NCI-H128 (cell line): ENCODE measurements at regions not wholly inside any gene's neighbourhood (a gene's known extent, or its start where the extent isn't known, plus 50 kb on each side); places are given as distances from the start of the nearest gene placed in this dataset.
"Not testable (repeated sequence)": the region's sequence is repeated elsewhere in the genome, so short reads cannot be mapped to it uniquely, and the experiment has no call there.

Experiments
- DNase-seq: peaks from one replicate; lab custom pipeline; 2025; ENCODE audit not compliant: unreplicated experiment; lab: John Stamatoyannopoulos, UW

- DNase-seq: no peak
Observed at GRCh38 chr3:95586754-95587153, 1227.6 kb upstream of the EPHA6 start.

- not testable (repeated sequence) for DNase-seq
Observed at GRCh38 chr3:95587641-95588040, 1226.8 kb upstream of the EPHA6 start.

DNA sequence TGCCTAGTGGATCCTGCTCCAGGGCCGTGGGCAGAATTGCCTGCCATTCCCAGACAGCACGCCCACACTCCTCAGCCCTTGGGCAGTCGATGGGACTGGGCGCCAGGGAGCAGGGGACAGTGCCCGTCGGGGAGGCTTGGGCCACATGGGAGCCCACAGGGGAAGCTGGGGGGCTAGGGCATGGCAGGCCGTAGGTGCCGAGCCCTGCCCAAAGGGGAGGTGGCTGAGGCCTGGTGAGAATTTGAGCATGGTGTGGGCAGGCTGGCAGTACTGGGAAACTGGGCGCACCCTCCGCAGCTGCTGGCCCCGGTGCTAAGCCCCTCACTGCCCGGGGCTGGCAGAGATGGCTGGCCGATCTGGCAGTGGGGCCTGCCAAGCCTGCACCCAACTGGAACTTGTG is 1225.9 kb upstream of the EPHA6 start:
- DNase-seq: no peak

DNA sequence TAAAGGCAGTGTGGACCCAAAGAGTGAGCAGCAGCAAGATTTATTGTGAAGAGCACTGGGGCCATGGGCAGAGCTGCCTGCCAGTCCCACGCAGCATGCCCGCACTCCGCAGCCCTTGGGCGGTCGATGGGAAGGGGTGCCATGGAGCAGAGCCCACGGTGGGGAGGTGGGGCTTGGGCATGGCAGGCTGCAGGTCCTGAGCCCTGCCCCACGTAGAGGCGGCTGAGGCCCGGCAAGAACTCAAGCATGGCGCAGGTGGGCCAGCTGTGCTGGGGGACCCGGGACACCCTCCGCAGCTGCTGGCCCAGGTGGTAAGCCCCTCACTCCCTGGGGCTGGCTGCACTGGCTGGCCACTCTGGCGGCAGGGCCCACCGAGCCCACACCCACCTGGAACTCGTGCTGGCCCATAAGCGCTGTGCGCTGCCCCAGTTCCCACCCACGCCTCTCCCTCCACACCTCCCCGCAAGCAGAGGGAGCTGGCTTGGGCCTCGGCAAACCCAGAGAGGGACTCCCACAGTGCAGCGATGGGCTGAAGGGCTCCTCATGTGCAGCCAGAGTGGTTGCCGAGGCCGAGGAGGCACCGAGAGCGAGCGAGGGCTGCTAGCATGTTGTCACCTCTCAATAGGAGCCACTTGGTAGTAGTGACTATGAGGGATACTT is 1218.8 kb upstream of the EPHA6 start:
- DNase-seq: no peak

- no peak for DNase-seq
Observed at GRCh38 chr3:95607926-95608325, 1206.5 kb upstream of the EPHA6 start.

GRCh38 chr3:95609411-95609810 is 1205.0 kb upstream of the EPHA6 start:
- DNase-seq: no peak

- no peak for DNase-seq
Observed at GRCh38 chr3:95612611-95613010, 1201.8 kb upstream of the EPHA6 start.

- no peak for DNase-seq
Observed at GRCh38 chr3:95613993-95614392, 1200.4 kb upstream of the EPHA6 start.

DNA sequence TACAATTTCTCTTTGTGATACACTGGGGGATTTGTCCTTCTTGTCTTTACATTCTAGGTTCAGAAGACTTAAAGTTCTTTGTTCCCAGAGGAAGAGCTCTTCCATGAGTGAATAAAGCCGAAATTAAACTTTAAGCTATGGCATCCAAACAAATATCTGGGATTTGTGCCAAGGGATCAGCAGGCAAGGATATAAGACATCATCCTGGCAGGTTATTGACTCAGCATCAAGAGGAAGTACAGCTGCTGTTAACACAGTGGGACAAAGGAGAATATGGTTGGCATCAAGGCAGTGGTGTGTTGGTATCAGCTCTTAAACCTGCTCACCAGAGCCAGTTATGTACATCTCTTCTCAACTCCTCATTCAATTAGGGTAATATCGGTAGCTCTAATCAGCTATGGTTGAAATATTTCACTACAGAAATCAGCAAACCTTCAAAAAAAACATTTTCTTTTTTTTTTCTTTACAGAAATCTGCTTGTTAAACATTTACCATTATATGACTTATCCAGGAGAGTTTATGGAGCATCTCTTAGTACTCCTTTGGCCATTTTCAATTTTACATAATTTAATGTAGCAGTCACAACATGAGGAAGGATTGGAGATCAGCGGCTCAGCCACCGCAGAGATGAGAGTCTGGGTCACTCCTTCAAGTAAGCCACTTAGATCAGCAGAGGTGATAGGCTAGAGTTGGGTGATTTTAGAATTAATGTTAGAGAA is 1198.6 kb upstream of the EPHA6 start:
- no peak for DNase-seq

- DNase-seq: no peak
Observed at GRCh38 chr3:95626107-95626506, 1188.3 kb upstream of the EPHA6 start.

DNA sequence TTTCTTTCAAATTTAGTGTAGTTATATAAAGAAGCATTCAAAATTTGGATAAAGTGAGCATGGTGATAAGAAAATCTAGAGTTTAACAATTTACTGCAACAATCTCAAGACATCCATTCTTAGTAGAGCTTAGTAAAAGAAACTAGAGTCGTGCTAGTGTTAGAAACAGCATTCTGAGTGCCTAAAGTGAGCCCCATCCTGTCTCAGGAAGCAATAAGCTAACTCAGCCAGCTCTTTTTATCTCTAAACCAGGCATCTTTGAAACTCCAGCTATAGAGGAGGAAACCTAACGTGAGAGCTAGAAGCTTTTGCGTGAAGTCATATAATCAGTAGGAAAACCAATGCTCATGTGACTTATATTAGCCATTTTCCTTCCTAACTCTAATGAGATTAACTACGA is 1187.1 kb upstream of the EPHA6 start:
- no peak for DNase-seq

- DNase-seq: no peak
Observed at GRCh38 chr3:95627697-95628096, 1186.7 kb upstream of the EPHA6 start.

GRCh38 chr3:95629802-95630201 is 1184.6 kb upstream of the EPHA6 start:
- DNase-seq: no peak

- no peak for DNase-seq
Observed at GRCh38 chr3:95645291-95645690, 1169.1 kb upstream of the EPHA6 start.

DNA sequence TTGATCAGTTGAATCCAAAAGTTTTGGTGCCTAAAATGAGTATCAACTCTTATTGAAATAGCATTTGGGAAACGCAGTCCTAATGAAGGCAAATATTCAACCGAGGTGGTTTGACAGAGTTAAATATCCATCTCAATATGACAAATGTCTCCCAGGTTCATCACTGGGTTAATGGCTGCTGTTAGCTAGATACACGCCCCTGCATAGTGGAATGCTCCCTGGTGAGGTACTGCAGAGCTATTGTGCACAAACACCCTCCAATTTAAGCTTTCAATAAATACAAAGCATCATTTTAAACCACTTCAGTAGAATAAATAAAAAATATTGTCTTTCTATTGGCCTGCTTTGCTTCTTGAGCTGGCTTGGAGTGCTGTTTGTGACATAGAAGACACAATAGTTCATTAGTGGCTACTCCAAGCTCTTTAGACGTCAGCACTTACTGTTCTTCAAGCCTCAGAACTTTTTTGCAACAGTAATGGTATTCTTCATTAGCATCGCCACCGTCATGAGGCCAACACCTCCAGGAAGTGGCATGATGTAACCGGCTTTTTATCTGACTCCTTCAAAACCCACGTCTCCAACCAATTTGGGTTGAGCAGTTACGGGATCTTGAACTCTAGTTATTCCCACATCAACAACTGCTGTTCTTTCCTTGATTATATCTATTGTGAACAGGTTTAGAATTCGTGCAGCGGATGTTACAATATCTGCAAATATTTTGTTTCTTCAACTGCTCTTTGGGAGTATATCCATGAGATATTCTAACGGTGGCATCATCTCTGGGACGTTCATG is 1159.6 kb upstream of the EPHA6 start:
- DNase-seq: no peak

- DNase-seq: no peak
Observed at GRCh38 chr3:95655363-95655986, 1158.9 kb upstream of the EPHA6 start.

GRCh38 chr3:95670765-95671164 is 1143.6 kb upstream of the EPHA6 start:
- DNase-seq: no peak

DNA sequence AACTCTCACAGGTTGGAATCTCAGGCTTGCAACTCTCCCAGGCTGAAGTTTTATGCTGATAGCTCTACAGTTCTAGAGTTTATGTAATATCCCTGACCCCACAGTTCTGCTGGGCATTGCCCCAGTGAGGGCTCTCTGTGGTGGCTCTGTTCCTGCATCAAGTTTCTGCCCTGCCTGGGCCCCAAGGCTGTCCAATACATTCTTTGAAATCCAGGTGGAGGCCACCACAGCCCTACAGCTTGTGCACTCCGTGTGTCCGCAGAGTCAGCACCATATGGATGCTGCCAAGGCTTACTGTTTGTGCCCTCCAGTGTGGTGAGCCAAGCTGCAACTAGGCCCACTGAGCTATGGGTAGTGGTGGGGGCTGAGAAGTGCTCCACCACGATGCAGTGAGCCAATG is 1141.2 kb upstream of the EPHA6 start:
- no peak for DNase-seq

DNA sequence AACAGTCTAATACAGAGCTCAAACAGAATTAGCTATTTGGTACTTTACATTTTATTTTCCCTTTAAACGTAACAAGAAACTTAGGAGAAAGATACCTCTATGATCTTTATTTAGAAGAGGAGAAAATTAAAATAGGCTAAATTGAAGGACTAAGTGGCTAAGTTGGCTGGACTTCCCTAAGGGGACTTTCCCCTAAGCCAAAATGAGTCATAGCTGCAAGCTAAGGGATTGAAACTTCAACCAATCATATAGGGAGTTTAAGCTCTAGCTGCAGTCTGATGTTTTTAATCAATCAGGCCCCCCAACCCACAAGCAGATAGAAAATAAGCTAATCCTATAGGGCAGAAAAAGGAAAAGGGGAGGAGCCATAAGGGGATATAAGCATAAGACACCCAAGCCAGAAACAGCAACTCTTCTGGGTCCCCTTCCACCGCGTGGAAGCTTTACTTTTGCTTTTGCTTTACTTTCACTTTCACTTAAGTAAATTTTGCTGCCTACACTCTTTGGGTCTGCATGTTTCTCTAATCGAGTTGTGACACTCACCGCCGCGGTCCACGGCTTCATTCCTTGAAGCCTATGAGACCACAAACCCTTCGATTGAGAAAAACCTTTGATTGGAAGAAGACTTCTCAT is 1108.5 kb upstream of the EPHA6 start:
- DNase-seq: no peak

- DNase-seq: no peak
Observed at GRCh38 chr3:95707268-95707667, 1107.1 kb upstream of the EPHA6 start.

- DNase-seq: no peak
Observed at GRCh38 chr3:95710684-95711083, 1103.7 kb upstream of the EPHA6 start.
